HEK293 (cell line): ENCODE measurements at regions not wholly inside any gene's neighbourhood (a gene's known extent, or its start where the extent isn't known, plus 50 kb on each side); places are given as distances from the start of the nearest gene placed in this dataset.

ENCODE experiments used
- CTCF ChIA-PET: fragments of 350-600 bp; formaldehyde crosslinking; extraction: SDS; loops from one replicate; lab custom pipeline; 2021; ENCODE audit warnings: antibody characterized with exemption; lab: Yijun Ruan, JAX
- POLR2A ChIA-PET: fragments of 300-600 bp; formaldehyde crosslinking; extraction: SDS; loops from one replicate; lab custom pipeline; 2020; ENCODE audit warnings: antibody characterized with exemption, inconsistent platforms; lab: Yijun Ruan, JAX
- H3K27ac ChIP-seq: fragments of 200-500 bp; sonication (Bioruptor generic); 2 replicates; pipeline ENCODE4 v1.5.1; 2014; ENCODE audit warnings: low read depth, low read length, control low read depth, inconsistent platforms; ENCODE audit errors: extremely low read depth
- H3K36me3 ChIP-seq, 2 experiments: fragments of 200-500 bp in 1 of 2; sonication (Bioruptor generic) in 1 of 2; 1 replicate in 1 of 2; 2 replicates in 1 of 2; pipeline ENCODE4 v1.5.1; 2014 to 2017; ENCODE audit warnings: inconsistent platforms in 2 of 2, low read length in 2 of 2; ENCODE audit not compliant: control insufficient read depth in 2 of 2, insufficient read depth in 1 of 2
- H3K4me1 ChIP-seq: fragments of 200-500 bp; sonication (Bioruptor generic); 2 replicates; pipeline ENCODE4 v1.5.1; 2014; ENCODE audit warnings: mild to moderate bottlenecking, low read length, inconsistent platforms; ENCODE audit not compliant: control insufficient read depth, insufficient read depth
- H3K4me3 ChIP-seq: 2 replicates; pipeline ENCODE4 v1.5.1; 2011; ENCODE audit warnings: low read depth, mild to moderate bottlenecking, control low read depth, low read length, moderate library complexity
- H3K9me3 ChIP-seq: fragments of 200-500 bp; sonication (Bioruptor generic); 2 replicates; pipeline ENCODE4 v1.5.1; 2014; ENCODE audit warnings: low read depth, low read length, inconsistent platforms; ENCODE audit not compliant: control insufficient read depth, insufficient read depth
- IKZF3 ChIP-seq: fragments of 450-650 bp; IDR thresholded peaks from 2 replicates; pipeline ENCODE4 v1.5.0; 2018; ENCODE audit warnings: missing biosample characterization, mild to moderate bottlenecking, missing genetic modification characterization, moderate library complexity
- KLF7 ChIP-seq: fragments of 450-650 bp; formaldehyde crosslinking; IDR thresholded peaks from 2 replicates; pipeline ENCODE4 v1.5.1; 2016; ENCODE audit warnings: missing biosample characterization, missing genetic modification characterization, borderline replicate concordance
- OVOL3 ChIP-seq: fragments of 450-650 bp; formaldehyde crosslinking; IDR thresholded peaks from 2 replicates; pipeline ENCODE4 v1.5.1; 2016; ENCODE audit warnings: missing biosample characterization, missing genetic modification characterization
- SCRT1 ChIP-seq: fragments of 450-650 bp; formaldehyde crosslinking; IDR thresholded peaks from 2 replicates; pipeline ENCODE4 v1.5.1; 2016; ENCODE audit warnings: missing biosample characterization, missing genetic modification characterization, borderline replicate concordance
- TRIM28 ChIP-seq: IDR thresholded peaks from 2 replicates; pipeline ENCODE4 v1.6.1; 2011; ENCODE audit warnings: low read length, control low read depth, borderline replicate concordance
- ZBTB1 ChIP-seq: fragments of 450-650 bp; formaldehyde crosslinking; IDR thresholded peaks from 2 replicates; pipeline ENCODE4 v1.5.1; 2016; ENCODE audit warnings: missing biosample characterization, missing genetic modification characterization
- ZEB2 ChIP-seq: fragments of 450-650 bp; formaldehyde crosslinking; IDR thresholded peaks from 2 replicates; pipeline ENCODE4 v1.5.1; 2016; ENCODE audit warnings: missing biosample characterization, missing genetic modification characterization
- ZFP3 ChIP-seq: fragments of 450-650 bp; formaldehyde crosslinking; IDR thresholded peaks from 2 replicates; pipeline ENCODE4 v1.5.1; 2016; ENCODE audit warnings: low read depth, missing biosample characterization, missing genetic modification characterization
- ZNF132 ChIP-seq: fragments of 450-650 bp; formaldehyde crosslinking; IDR thresholded peaks from 2 replicates; pipeline ENCODE4 v1.5.1; 2017; ENCODE audit warnings: missing biosample characterization, missing genetic modification characterization, borderline replicate concordance
- ZNF221 ChIP-seq: fragments of 450-650 bp; formaldehyde crosslinking; IDR thresholded peaks from 2 replicates; pipeline ENCODE4 v1.5.1; 2017; ENCODE audit warnings: missing biosample characterization, missing genetic modification characterization, borderline replicate concordance
- ZNF544 ChIP-seq: fragments of 450-650 bp; formaldehyde crosslinking; IDR thresholded peaks from 2 replicates; pipeline ENCODE4 v1.5.0; 2017; ENCODE audit warnings: missing biosample characterization, missing genetic modification characterization
- ZNF600 ChIP-seq: fragments of 450-650 bp; formaldehyde crosslinking; IDR thresholded peaks from 2 replicates; pipeline ENCODE4 v1.5.1; 2016; ENCODE audit warnings: missing biosample characterization, missing genetic modification characterization
- ZNF664 ChIP-seq: fragments of 450-650 bp; formaldehyde crosslinking; IDR thresholded peaks from 2 replicates; pipeline ENCODE4 v1.5.1; 2016; ENCODE audit warnings: missing biosample characterization, missing genetic modification characterization
- ZSCAN30 ChIP-seq: fragments of 450-650 bp; IDR thresholded peaks from 2 replicates; pipeline ENCODE4 v1.5.1; 2018; ENCODE audit warnings: missing biosample characterization, mild to moderate bottlenecking, missing genetic modification characterization, moderate library complexity
- TF ChIP-seq, protein P1 (sequence below): fragments of 450-650 bp; formaldehyde crosslinking; IDR thresholded peaks from 2 replicates; pipeline ENCODE4 v1.5.1; 2016; ENCODE audit warnings: missing biosample characterization, missing genetic modification characterization
- TF ChIP-seq, protein P2 (sequence below): fragments of 450-650 bp; formaldehyde crosslinking; IDR thresholded peaks from 2 replicates; pipeline ENCODE4 v1.5.1; 2016; ENCODE audit warnings: missing biosample characterization, missing genetic modification characterization
- TF ChIP-seq, protein P3 (sequence below): fragments of 450-650 bp; formaldehyde crosslinking; IDR thresholded peaks from 2 replicates; pipeline ENCODE4 v1.5.1; 2017; ENCODE audit warnings: missing biosample characterization, missing genetic modification characterization
- TF ChIP-seq, protein P4 (sequence below): fragments of 450-650 bp; formaldehyde crosslinking; IDR thresholded peaks from 2 replicates; pipeline ENCODE4 v1.5.1; 2016; ENCODE audit warnings: missing biosample characterization, missing genetic modification characterization, borderline replicate concordance
- TF ChIP-seq, protein P5 (sequence below): fragments of 450-650 bp; formaldehyde crosslinking; IDR thresholded peaks from 2 replicates; pipeline ENCODE4 v1.5.1; 2016; ENCODE audit warnings: missing biosample characterization, missing genetic modification characterization

DNA sequence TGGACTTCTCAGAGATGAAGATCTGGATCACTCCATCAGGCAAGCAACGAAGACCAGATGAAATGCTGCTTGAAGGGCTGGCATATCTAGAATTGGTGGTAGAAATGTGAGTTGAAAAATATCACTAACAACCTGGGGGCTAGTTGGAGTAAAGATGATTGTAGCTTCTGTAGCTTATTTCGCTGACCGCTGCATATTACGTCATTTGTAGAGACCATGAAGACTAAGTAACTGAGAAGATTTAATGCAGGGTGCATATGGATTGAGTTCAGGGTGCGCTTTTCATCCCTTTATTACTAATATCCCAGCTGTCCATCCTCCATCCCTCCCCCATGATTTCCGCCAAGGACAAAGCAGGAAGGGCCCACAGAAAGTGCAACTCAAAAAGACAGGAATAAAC lies 1364.0 kb downstream of the PCDH9 start (continued):
- TF ChIP-seq, protein P1, sequence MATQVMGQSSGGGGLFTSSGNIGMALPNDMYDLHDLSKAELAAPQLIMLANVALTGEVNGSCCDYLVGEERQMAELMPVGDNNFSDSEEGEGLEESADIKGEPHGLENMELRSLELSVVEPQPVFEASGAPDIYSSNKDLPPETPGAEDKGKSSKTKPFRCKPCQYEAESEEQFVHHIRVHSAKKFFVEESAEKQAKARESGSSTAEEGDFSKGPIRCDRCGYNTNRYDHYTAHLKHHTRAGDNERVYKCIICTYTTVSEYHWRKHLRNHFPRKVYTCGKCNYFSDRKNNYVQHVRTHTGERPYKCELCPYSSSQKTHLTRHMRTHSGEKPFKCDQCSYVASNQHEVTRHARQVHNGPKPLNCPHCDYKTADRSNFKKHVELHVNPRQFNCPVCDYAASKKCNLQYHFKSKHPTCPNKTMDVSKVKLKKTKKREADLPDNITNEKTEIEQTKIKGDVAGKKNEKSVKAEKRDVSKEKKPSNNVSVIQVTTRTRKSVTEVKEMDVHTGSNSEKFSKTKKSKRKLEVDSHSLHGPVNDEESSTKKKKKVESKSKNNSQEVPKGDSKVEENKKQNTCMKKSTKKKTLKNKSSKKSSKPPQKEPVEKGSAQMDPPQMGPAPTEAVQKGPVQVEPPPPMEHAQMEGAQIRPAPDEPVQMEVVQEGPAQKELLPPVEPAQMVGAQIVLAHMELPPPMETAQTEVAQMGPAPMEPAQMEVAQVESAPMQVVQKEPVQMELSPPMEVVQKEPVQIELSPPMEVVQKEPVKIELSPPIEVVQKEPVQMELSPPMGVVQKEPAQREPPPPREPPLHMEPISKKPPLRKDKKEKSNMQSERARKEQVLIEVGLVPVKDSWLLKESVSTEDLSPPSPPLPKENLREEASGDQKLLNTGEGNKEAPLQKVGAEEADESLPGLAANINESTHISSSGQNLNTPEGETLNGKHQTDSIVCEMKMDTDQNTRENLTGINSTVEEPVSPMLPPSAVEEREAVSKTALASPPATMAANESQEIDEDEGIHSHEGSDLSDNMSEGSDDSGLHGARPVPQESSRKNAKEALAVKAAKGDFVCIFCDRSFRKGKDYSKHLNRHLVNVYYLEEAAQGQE (tag by site-specific recombination), result no peak
- TF ChIP-seq, all 188 proteins: peak for 0

DNA sequence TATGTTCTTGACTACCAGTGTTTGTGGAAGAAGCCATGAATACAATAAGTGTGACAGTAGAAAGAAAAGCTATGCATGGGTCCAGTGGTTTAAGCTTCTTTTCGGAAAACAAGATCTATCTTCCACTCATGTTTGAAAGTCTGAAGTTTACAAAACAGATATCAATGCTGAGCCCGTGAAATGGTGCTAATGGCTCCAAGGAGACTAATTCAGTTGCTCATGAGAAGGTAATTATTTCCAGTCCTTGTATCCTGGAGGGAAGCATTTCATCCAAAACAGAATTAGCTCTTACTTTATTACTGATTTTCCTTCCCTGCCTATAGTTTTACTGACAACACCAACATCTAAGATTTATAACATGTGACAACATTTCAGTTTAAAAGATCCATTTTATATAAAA lies 1364.9 kb downstream of the PCDH9 start:
- Histone ChIP-seq H3K9me3 (no peaks in the 10 kb centered on the region), H3K36me3 (no peaks in the 10 kb centered on the region), H3K4me3 (no peak overlapping the region), H3K27ac (no peak overlapping the region), H3K4me1 (no peaks in the 10 kb centered on the region)
- ChIA-PET POLR2A (no interaction called here), CTCF (no interaction called here)
- TF ChIP-seq SCRT1 (no peak), ZNF600 (tag by site-specific recombination) (no peak), ZSCAN30 (no peak)
- TF ChIP-seq, protein P2, sequence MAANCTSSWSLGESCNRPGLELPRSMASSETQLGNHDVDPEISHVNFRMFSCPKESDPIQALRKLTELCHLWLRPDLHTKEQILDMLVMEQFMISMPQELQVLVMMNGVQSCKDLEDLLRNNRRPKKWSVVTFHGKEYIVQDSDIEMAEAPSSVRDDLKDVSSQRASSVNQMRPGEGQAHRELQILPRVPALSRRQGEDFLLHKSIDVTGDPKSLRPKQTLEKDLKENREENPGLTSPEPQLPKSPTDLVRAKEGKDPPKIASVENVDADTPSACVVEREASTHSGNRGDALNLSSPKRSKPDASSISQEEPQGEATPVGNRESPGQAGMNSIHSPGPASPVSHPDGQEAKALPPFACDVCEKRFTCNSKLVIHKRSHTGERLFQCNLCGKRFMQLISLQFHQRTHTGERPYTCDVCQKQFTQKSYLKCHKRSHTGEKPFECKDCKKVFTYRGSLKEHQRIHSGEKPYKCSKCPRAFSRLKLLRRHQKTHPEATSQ (tag by site-specific recombination), result no peak

DNA sequence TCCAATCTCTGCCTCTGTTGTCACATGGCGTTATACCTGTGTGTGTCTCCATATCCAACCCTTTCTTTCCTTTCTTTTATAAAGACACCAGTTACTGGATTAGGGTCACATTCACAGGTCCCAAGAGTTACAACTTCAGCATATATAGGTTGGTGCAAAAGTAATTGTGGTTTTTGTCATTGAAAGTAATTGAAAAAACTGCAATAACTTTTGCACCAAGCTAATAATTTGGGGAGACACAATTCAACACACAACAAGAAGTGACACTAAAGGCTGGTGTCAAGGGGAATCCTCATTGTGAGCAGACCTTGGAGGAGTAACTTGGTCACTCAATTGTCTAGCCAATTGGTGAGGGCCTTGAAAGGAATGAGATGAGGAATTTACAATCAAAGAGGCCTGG lies 1366.1 kb downstream of the PCDH9 start:
- ChIA-PET POLR2A (no interaction called here), CTCF (interaction anchor here (1.2 kb wide), 1 partner anchor 20 kb away, joined by 3 read pairs; no protein-coding TSS in a partner anchor)
- Histone ChIP-seq H3K9me3 (no peaks in the 10 kb centered on the region), H3K4me1 (no peaks in the 10 kb centered on the region), H3K36me3 (no peaks in the 10 kb centered on the region), H3K4me3 (no peak overlapping the region), H3K27ac (no peak overlapping the region)
- TF ChIP-seq IKZF3 (no peak), ZNF221 (tag by site-specific recombination) (no peak), SCRT1 (no peak), ZBTB1 (no peak)
- TF ChIP-seq, protein P3, sequence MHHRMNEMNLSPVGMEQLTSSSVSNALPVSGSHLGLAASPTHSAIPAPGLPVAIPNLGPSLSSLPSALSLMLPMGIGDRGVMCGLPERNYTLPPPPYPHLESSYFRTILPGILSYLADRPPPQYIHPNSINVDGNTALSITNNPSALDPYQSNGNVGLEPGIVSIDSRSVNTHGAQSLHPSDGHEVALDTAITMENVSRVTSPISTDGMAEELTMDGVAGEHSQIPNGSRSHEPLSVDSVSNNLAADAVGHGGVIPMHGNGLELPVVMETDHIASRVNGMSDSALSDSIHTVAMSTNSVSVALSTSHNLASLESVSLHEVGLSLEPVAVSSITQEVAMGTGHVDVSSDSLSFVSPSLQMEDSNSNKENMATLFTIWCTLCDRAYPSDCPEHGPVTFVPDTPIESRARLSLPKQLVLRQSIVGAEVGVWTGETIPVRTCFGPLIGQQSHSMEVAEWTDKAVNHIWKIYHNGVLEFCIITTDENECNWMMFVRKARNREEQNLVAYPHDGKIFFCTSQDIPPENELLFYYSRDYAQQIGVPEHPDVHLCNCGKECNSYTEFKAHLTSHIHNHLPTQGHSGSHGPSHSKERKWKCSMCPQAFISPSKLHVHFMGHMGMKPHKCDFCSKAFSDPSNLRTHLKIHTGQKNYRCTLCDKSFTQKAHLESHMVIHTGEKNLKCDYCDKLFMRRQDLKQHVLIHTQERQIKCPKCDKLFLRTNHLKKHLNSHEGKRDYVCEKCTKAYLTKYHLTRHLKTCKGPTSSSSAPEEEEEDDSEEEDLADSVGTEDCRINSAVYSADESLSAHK (tag by site-specific recombination), result no peak
- TF ChIP-seq, protein P4, sequence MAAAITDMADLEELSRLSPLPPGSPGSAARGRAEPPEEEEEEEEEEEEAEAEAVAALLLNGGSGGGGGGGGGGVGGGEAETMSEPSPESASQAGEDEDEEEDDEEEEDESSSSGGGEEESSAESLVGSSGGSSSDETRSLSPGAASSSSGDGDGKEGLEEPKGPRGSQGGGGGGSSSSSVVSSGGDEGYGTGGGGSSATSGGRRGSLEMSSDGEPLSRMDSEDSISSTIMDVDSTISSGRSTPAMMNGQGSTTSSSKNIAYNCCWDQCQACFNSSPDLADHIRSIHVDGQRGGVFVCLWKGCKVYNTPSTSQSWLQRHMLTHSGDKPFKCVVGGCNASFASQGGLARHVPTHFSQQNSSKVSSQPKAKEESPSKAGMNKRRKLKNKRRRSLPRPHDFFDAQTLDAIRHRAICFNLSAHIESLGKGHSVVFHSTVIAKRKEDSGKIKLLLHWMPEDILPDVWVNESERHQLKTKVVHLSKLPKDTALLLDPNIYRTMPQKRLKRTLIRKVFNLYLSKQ, result no peak

DNA sequence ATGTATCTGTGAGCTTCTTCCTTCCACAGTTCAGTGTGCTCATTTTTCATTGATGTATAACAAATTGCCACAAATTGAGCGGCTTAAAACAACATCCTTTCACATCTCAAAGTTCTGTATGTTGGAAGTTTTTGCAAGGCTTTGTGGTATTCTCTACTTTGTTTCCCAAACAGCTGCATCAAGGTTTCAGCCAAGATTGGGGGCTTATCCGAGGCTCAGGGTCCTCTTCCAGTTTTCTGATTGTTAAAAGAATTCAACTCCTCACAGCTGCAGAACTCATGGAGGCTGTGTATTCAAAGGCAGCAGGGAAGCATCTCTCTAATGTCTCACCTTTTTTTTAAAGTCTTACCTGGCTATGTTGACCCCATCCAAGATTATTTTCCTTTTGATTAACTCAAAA lies 1369.8 kb downstream of the PCDH9 start:
- ChIA-PET CTCF (no interaction called here), POLR2A (no interaction called here)
- no peak overlapping the region for H3K4me3 ChIP-seq
- H3K4me1 ChIP-seq, result no peaks in the 10 kb centered on the region
- H3K9me3 ChIP-seq, result no peaks in the 10 kb centered on the region
- H3K36me3 ChIP-seq, result no peaks in the 10 kb centered on the region
- no peak overlapping the region for H3K27ac ChIP-seq
- no peak for TF ChIP-seq TRIM28
- TF ChIP-seq KLF7 (tag by site-specific recombination), result no peak
- TF ChIP-seq ZNF664 (tag by site-specific recombination), result no peak
- no peak for TF ChIP-seq ZFP3 (tag by site-specific recombination)
- TF ChIP-seq, protein P5, sequence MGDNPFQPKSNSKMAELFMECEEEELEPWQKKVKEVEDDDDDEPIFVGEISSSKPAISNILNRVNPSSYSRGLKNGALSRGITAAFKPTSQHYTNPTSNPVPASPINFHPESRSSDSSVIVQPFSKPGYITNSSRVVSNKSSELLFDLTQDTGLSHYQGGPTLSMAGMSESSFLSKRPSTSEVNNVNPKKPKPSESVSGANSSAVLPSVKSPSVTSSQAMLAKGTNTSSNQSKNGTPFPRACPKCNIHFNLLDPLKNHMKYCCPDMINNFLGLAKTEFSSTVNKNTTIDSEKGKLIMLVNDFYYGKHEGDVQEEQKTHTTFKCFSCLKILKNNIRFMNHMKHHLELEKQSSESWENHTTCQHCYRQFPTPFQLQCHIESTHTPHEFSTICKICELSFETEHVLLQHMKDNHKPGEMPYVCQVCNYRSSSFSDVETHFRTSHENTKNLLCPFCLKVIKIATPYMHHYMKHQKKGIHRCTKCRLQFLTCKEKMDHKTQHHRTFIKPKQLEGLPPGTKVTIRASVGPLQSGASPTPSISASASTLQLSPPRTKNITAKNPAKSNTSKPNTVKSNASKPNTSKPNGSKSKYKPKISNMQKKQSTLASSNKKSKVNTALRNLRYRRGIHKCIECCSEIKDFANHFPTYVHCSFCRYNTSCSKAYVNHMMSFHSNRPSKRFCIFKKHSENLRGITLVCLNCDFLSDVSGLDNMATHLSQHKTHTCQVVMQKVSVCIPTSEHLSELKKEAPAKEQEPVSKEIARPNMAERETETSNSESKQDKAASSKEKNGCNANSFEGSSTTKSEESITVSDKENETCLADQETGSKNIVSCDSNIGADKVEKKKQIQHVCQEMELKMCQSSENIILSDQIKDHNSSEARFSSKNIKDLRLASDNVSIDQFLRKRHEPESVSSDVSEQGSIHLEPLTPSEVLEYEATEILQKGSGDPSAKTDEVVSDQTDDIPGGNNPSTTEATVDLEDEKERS (tag by site-specific recombination), result no peak
- TF ChIP-seq ZEB2 (tag by site-specific recombination), result no peak
- TF ChIP-seq ZNF132 (tag by site-specific recombination), result no peak
- no peak for TF ChIP-seq OVOL3 (tag by site-specific recombination)
- TF ChIP-seq ZNF544 (tag by site-specific recombination), result no peak
